ENCODE measurements at regions not wholly inside any gene's neighbourhood (a gene's known extent, or its start where the extent isn't known, plus 50 kb on each side); places are given as distances from the start of the nearest gene placed in this dataset.

DNA sequence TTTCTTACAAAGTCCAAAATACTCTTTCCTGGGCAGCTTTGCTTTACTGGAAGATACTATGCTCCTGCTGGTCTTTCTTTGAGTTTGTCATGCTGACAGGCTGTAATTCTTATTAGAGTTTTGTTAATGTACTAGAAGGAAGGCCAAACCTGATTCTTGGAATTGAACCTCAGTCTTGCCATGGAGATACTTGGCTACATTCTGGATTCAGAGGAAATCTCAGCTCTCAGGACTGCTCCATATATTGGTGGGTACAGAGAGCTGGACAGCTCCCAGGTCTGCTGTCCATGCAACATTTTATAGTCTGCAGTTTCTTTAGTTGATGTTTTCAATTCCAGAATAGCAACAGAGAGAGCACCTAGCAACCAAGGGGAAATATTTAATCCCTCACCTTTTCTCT, 363.1 kb upstream of the STXBP6 start:
- TF ChIP-seq, protein P1, sequence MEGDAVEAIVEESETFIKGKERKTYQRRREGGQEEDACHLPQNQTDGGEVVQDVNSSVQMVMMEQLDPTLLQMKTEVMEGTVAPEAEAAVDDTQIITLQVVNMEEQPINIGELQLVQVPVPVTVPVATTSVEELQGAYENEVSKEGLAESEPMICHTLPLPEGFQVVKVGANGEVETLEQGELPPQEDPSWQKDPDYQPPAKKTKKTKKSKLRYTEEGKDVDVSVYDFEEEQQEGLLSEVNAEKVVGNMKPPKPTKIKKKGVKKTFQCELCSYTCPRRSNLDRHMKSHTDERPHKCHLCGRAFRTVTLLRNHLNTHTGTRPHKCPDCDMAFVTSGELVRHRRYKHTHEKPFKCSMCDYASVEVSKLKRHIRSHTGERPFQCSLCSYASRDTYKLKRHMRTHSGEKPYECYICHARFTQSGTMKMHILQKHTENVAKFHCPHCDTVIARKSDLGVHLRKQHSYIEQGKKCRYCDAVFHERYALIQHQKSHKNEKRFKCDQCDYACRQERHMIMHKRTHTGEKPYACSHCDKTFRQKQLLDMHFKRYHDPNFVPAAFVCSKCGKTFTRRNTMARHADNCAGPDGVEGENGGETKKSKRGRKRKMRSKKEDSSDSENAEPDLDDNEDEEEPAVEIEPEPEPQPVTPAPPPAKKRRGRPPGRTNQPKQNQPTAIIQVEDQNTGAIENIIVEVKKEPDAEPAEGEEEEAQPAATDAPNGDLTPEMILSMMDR (IDR thresholded peaks at IDR 0.05; ENCODE audit: low read depth, low read length, missing control alignments) = no peak
- no peak overlapping the region for H3K4me3 ChIP-seq (ENCODE audit: low read depth, low read length)
- DNase-seq (ENCODE audit: low read depth) = no peak
- in situ Hi-C loops (cut with HindIII; ENCODE audit: low sequenced_read_pairs) = no loop called here

DNA sequence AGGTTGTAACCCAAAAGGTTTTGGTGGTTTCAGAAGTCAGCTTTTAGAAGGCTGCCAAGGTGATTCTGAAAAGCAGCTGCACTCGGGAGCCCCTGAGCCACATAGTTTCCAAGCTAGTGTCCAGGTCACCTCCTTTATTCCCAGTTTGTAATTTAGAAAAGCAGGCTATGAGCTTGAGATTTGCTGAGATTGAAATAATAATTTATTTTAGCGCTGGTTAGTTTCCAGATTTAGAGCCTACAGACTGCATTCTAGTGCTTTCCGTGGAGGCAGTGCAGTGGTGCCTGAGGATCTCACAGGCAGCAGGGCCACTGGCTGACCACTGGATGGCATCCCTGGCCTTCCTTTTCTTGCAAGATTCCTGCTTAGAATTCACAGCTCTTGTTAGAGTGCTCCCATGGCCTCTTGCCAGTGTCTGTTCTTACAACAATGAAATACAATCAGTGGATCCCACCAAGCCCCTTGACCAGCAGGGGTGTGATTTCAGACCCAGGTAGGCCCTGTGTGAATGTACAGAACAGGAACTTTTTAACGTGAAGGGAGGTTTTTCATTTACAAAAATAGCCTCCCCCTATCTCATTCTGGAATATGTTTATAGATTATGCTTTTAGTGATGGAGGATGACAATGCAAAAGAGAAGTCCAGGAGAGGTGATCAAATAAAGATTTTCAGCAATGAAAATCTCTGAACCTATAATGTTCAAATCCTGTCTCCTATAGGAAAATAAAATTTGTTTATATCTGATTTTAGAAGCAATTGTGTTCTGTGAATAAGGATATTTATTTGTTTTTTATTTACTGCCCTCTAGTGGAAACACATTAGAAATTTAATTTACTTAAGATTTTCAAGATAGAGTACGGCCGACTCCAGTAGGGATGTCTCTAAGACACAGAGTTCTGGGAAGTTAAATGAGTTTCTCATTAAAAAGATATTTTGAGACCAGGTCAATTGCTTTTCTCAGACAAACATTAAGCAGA, 362.1 kb upstream of the STXBP6 start:
- no peak overlapping the region for H3K4me3 ChIP-seq (ENCODE audit: low read depth, low read length)
- no peak for DNase-seq (ENCODE audit: low read depth)
- in situ Hi-C loops (cut with HindIII; ENCODE audit: low sequenced_read_pairs) = no loop called here
- TF ChIP-seq, protein P1 (IDR thresholded peaks at IDR 0.05; ENCODE audit: low read depth, low read length, missing control alignments) = no peak

DNA sequence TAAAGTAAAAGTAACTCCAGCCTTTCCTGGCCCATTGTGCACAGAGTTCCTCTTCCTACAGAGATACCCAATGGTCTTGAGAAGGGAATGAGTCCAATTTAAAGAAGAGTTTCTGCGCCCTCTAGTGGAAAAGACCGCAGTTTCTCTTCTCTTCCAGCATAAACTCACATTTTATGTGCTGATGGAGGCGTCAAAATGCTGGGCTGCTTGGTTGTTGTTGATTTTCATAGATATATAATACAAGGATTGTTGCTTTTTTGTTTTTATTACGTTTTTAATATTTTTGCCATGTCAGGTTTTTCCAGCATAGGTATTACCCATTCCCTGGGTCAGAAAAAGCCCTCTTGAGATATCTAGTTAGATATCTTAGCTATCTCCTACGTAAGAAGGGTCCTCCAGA, 356.9 kb upstream of the STXBP6 start:
- no peak for DNase-seq (ENCODE audit: low read depth)
- no peak overlapping the region for H3K4me3 ChIP-seq (ENCODE audit: low read depth, low read length)
- in situ Hi-C loops (cut with HindIII; ENCODE audit: low sequenced_read_pairs) = no loop called here
- TF ChIP-seq, protein P1 (IDR thresholded peaks at IDR 0.05; ENCODE audit: low read depth, low read length, missing control alignments) = peak; percentile 16

DNA sequence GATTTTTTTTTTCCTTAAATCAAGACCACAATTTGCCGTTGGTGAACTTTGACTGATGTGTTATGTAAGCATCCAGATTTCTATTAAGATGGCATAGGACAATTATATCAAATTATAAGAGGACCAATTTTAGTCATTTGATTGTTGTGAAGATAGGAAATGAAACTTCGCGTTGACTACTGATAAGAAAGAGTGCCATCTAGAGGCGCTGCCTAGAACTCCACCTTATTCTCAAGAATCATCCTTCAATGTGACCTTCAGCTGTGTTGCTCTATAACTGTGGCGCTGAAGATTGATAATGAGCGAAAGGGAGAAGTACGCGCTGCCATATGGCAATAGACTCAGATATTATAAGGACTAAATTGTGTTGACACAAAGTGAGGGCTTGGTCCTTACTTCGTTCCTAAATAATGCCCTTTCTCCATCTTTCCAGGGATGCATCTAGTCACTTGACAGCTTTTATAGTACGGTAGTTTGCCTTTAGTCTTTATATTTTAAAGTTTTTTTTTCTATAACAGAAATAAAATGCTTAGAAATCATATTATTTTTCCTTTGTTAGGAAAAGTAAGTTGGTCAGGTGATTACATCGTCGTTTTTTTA, 350.8 kb upstream of the STXBP6 start:
- DNase-seq (ENCODE audit: low read depth) = peak; percentile 22
- TF ChIP-seq, protein P1 (IDR thresholded peaks at IDR 0.05; ENCODE audit: low read depth, low read length, missing control alignments) = peak; percentile 78
- no peak overlapping the region for H3K4me3 ChIP-seq (ENCODE audit: low read depth, low read length)
- in situ Hi-C loops (cut with HindIII; ENCODE audit: low sequenced_read_pairs) = no loop called here

DNA sequence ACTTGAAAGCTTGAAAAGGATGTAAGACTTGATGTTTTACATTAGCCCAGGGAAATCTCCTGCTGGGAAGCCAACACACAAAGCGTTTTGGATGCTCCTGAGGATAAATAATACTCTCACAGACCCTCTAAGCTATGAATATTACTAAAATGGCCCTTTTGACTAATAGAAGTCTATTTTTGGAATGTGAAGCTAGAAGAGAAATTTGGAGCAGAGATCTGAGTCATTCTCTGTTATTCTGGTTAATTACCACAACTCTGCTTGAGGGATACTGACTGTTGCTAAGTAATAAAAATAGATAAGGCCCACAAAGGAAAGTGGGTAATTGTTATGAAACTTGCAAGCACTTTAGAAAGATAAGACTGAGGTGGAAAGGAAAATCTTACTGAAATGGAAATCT, 346.2 kb upstream of the STXBP6 start:
- TF ChIP-seq, protein P1 (IDR thresholded peaks at IDR 0.05; ENCODE audit: low read depth, low read length, missing control alignments) = no peak
- in situ Hi-C loops (cut with HindIII; ENCODE audit: low sequenced_read_pairs) = no loop called here
- H3K4me3 ChIP-seq (ENCODE audit: low read depth, low read length) = no peak overlapping the region
- no peak for DNase-seq (ENCODE audit: low read depth)

DNA sequence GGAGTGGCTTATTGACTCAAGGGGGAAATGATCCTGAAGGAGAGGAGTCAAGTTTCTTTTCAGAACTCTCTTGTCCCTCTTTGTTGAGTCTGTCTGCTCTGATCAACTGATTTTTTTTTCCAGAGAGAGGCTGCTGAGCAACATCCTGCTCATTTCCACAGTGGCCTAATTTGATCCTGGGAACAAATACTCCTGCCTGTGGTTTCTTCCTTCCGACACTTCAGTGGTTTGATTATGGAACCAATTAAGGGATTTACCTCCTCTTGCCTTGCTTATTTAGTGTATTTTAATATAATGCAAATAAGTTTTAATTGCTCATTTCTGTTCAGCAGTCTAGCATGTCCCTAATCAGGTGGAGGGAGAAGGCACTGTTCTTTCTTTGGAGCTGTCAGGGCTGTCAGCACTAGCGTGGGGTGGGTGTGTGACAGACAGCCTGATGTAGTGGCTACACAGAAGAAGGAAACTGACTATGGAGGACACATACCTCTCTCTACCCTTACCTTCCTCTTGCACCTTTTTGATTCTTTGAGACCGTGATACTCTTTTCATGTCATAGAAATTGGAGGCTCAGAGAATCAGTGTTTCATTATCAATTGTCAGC, 344.9 kb upstream of the STXBP6 start:
- H3K4me3 ChIP-seq (ENCODE audit: low read depth, low read length) = no peak overlapping the region
- TF ChIP-seq, protein P1 (IDR thresholded peaks at IDR 0.05; ENCODE audit: low read depth, low read length, missing control alignments) = no peak
- in situ Hi-C loops (cut with HindIII; ENCODE audit: low sequenced_read_pairs) = no loop called here
- DNase-seq (ENCODE audit: low read depth) = no peak
